SHP77 treated with DMSO at 0.1 percent for 48 hours (cell line): ENCODE measurements at regions not wholly inside any gene's neighbourhood (a gene's known extent, or its start where the extent isn't known, plus 50 kb on each side); places are given as distances from the start of the nearest gene placed in this dataset.

Experiments used
- DNase-seq: peaks from one replicate; lab custom pipeline; 2025; lab: John Stamatoyannopoulos, UW

DNA sequence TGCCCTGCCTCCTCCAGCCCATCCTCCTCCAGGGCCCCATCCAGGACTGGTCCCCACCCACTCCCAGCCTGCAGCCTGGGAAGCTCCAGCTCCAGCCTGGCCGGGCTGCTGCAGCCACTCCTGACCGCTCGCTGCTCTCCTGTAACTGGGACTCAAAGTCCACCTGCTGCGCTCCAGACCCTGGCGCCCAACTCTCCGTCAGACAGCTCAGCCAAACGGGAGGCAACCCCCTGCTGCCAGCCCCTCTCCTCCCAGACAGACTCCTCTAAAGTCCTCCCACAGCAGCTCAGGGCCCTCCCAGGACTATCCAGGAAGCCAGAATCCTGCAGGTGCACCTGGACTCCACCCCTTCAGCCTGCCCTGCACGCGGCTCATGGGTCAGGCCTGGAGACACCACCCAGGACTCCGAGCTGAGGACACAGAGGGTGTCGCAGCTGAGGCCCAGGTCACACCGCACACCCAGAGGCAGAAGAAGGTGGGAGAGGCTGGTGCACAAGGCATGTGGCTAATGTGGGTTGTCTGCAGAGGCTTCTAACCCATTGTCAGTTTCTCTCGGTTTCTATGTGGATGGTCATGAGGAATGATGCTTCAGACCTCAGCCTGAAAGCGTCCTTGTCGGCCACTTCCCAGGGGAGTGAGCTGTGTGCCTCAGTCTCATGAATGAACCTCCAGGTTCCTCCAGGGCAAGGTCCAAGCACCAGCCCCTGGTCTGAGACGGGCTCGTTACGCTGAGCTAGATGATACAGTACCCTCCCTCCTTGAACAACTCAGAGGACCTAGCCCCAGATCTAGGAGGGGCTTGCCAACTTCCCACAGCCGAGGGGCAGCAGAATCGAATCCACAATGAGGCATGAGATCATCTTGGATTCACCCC lies 1514.8 kb downstream of the TBC1D22A start:
- no peak for DNase-seq

DNA sequence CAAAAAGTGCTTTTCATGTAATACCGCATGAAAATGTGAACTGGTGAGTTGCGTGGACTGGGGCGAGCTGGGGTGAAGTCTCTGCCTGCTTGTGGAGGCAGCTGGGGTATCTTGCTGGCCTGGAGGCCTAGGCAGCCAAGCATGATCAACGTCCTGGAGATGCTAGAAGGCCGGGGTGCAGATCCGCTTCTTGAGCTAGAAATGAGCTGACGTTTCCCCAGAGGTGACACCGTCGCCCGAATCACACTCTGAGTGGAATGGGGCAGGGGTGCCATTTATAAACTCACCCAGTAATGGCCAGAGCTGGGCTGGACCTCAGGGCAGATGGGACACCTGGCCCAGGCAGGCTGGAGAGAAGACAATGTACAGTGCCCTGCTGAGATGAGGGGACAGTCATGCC lies 1513.0 kb downstream of the TBC1D22A start:
- DNase-seq = no peak

DNA sequence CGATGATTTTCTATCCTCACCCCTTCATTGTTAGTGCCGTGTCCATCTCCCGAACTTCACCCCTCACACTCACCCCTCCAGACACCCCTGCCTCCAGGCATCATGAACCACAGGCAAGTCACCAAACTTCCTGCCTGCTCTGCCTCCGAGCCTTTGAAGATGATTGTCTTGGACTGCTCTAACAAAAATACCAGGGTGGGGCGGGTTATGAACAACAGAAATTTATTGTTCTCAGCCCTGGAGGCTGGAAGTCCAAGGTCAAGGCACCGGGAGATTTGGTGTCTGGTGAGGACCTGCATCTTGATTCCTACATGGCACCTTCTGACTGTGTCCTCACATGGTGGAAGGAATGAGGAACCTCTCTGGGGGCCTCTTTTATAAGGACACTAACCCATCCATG lies 1508.3 kb downstream of the TBC1D22A start:
- DNase-seq = no peak

DNA sequence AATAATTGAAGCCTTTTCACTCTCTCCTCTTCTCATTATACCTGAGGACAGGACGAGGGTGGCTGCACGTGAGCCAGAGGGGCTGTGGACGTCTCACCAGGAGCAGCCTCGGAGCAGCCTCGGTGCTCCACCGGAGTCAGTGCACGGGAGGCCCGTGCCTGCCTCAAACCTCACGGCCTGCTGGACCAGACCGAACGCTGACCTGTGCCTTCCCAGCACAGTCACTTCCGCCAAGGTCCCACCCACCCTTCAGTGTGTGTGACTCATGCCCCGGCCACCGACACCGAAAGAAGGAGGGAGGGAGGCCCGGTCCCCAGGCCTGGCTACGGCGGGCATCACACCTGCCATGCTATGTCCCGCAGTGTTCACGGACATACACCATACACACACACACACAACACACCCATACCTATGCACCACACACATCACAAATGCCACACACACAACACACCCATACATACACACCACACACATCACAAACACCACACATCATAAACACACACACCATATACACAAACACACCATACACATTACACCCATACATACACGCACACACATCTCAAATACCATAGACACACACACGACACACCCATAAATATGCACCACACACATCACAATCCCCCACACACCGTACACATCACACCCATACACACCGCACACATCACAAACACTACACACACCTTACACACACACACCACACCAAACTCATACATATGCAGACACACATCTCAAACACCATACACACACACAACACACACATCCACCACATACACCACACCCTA lies 1506.5 kb downstream of the TBC1D22A start:
- no peak for DNase-seq

DNA sequence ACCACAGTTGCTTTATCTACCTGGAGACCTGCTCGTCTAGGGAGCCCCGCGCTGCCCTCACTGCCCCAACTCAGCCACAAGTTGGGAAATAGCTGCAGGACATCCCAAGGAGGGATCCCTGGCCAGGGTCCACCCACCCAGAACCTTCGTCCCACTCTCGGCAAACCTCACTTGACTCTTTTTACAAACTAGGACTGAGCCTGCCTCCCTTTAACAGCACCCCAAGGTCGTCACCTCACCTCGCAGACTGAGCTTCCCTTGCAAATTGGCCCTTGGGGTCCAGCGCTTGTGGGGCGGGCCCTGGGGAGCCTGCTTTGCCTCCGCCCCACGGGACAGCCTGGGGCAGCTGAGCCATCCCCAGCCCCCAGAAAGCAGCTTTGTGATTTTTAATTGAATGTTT lies 1505.8 kb downstream of the TBC1D22A start:
- DNase-seq = no peak

DNA sequence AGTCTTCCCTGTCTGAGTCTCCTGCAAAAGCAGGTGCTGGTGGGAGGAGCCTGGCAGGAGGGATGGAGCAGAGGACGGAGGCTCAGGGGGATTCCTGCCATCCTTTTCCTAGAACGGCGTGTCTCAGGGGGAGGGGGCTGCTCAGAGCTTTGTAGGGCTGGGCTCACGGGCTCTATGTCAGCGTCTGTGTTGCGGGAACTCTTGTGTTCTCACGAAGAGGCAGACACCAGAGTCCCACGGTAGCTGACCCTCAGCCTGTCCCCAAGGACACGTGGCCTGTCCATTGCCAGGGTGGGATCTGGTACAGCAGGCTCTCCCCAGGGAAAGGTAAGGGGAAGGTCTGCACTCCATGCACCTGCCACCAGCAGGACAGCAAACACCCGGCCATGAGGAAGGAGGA lies 1505.2 kb downstream of the TBC1D22A start:
- DNase-seq = no peak

DNA sequence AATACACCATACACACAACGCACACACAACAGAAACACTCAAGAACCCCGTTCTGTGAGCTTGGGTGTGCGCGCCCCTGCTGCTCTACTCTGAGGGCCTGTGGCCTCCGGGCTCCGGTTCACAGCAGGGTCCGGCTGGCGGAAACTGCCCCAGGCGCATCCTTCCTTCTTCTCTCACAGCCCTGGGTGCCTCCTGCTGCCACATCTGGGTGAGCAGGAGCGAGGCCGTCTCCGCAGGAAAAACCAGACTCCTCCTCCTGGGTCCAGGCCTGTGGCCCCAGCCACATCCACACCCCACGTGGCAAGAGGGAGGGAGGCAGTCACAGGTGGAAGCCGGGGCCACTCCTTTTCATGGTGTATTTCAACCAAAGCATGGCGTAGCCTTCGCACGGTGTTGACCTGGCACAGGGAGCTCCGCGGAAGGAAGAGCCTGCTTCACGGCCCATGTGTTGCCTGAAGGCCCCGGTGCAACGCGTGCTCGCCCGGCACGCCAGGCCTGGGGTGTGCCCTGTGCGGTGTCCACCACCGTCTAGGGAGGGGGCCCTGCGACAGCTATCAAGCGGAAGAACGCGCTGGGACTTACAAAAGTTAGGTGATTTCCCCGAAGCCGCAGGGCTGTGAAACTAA lies 1502.7 kb downstream of the TBC1D22A start:
- DNase-seq = no peak

DNA sequence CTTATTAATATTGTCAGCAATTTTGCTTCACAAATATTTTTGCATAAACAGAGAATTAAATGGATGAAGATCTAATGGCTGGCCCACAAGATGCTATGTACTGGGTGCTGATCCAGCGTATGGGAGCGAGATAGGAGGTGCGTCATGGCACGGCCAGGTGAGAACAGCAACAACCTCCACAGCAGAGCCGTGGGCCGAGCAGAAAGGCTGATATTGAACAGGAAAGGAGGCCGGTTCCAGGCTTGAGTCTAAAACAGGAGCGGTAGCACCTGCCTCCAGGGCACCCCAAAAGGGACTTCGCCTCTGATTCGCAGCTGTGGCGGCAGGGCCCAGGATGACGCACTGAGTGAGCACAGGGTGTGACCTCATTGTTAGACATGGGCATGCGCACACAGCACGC lies 1502.1 kb downstream of the TBC1D22A start:
- DNase-seq = no peak

DNA sequence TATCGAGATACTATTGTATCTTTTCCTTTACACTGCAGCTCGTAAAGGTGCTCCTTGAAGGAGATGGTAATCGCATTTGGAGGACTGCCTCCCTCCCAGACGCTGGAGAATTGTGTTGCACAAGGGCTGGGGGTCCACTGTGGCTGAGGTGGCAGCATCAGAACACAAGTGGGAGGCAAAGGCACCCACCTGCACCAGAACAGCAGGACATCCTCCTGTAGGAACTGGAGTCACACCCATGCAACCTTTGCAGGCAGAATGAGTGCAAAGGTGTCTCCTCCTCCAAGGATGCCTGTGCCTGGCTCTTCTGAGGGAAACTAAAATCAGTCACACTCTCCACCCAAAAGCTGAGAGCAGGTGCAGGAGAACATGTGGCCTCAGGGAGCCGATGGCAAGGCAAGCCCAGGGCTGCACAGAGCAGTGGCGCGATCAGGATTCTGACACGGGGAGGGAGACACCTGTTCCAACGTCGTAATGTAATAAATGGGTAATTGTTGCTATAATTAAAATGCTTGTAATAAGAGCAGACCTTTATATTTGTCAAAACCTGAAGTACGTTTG lies 1501.4 kb downstream of the TBC1D22A start:
- no peak for DNase-seq

DNA sequence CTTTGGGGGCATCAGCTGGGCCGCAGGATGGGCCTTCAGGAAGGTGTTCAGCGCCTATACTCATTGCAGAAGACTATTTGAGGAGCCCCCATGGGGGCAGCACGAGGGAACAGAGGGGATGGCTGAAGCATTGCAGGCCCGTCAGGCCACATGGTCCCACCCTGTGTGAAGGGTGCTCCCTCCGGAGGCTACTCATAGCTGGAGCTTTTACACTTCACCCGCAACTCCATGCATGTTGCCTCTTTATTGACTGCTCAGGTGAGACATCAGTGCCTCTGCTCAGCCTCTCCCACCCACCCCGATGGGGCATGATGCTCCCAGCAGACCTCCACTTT lies 1500.9 kb downstream of the TBC1D22A start:
- DNase-seq = no peak

DNA sequence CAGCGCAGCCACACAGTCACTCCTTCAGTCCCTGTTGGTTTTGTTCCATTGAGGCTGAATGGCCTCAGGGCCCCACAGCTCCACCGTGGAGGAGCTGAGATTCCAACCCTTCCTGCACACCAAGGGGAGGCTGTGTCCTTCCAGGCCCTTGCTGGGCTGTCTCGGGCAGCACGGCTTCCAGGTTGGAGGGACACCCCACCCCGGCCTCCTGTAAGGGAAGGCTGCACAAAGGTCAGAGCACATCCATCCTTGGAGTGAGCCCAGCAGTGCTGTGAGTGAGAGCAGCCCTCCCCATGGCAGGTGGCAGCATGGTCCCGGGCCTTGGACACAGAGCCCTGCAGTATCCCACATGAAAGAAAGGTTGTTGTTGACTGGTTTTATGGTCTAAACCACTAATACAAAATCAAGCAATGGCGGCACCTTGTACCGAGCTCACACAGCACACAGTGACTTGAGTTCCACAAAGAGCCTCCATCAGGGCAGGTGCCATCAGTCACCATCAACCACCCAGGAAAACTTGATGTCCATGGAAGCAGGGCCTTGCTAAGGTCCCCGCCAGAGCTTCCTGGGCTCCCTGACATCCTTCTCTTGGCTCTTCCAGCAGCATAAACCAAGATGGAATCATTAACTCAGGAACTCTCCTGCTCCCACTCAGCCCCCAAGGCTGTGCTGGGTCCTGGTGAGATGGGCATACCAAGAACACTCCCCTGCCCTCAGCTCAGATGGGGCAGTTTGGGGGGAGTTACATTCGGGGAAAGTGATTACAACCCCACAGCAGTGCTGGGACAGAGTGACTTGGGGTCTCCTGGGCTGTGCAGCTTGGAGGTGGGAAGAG lies 1500.4 kb downstream of the TBC1D22A start:
- no peak for DNase-seq

DNA sequence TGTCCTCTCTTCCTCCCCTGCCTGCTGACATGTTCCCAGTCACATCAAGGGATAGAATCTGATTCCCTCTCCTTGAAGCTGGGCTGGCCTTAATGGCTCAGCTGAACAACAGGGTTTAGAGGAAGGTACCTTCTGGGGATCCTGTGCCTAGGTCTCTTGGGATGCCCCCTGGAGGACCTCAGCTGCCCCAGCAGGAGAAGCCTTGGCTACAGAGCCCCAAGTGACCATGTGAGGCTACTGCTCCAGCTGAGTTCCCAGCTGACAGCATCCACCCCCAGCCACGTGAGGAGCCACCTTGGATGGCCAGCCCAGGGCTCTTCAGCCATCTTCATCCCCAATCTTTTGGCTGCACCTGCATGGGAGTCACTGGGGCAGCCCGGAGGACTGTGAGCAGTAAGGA lies 1499.3 kb downstream of the TBC1D22A start:
- no peak for DNase-seq

DNA sequence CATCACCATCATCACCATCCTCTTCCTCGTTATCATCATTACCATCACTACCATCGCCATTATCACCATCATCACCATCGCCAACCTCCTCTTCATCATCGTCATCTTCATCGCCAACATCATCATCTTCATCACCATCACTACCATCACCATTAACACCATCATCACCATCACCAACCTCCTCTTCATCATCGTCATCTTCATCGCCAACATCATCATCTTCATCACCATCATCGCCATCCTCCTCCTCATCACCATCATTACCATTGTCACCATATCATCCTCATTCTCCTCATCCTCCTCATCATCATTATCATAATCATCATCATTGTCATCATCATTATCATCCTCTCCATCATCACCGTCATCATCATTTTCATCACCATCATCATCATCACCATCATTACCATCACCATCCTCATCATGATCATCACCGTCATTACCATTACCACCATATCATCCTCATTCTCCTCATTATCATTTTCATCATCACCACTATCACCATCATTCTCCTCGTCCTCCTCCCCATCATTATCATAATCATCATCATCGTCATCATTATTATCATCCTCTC lies 1498.7 kb downstream of the TBC1D22A start:
- DNase-seq = no peak

DNA sequence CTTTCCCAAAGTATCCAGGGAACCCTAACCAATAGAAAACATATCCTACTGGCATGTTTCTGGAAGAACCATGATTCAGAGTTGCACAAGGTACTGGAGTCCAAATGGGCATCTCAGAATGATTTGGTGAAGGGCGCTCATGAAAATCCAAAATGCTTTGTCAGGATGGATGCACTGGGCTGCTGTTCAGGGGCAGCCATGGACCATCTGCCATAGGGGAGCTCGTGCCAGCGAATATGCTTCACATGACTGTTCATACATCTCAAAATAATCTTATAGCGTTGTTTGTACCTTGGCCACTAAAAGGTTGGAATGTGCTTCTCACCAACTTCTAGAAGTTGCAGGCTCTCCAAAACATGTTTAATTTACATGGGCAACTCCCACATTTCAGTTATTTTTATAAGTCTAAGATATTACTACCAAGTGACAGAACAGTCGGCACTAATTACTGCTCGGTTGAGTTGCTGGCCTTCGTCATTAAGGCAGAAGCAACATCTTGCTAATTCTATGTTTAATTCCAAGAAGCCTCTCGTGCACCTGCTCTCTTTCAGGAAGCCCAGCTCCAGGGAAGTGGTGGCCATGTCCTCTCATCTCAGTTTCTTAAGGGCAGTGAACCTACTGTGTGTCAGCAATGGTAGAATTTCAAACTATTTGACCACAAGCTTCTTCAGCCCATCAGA lies 1497.7 kb downstream of the TBC1D22A start:
- DNase-seq = no peak

DNA sequence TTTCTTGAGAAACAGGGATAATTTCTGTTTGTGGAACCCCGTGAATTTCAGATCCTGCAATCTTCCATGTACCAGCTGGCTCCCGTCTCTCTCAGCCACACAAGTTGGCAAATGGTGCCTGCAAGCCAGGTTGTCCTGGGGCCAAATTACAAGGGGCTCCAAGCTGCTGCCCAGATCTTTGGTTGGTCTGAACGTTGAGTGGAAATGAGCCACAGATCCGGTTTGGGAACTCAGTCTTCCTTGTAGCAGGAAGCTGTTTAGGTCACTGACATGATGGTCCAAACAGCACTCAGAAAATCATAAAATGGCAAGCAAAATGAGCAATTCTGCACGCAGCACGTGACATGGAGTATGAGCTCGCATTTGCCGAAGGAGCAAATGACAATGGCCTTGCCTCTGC lies 1496.4 kb downstream of the TBC1D22A start:
- no peak for DNase-seq

DNA sequence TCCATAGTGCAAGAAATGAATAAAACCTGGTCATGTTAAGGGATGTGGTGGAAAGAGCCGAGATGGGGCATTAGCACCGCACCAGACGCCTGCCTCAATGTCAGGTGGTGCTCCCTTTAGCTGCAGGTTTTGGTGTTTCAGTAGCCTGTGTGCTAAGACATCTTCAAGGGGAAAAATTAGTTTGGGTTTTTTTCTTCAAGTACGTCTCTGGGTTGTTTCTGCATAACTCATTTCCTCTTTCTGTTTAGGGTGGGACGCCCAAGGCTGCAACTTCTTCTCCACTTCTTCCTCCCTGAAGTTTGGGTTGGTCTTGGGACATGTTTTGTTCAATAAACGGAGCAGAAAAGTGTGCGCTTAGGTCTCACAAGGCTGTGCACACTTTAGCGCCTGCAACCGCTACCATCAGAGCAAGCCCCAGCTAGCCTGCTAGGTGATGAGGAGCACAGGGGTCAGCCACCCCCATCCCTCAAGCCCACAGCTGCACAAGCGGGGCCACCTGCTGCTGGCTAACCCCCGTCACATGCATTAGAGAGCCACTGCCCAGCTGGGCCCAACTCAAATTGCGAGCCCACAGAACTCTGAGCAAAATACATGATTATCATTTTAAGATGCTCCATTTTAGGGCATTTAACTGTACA lies 1495.7 kb downstream of the TBC1D22A start:
- no peak for DNase-seq

DNA sequence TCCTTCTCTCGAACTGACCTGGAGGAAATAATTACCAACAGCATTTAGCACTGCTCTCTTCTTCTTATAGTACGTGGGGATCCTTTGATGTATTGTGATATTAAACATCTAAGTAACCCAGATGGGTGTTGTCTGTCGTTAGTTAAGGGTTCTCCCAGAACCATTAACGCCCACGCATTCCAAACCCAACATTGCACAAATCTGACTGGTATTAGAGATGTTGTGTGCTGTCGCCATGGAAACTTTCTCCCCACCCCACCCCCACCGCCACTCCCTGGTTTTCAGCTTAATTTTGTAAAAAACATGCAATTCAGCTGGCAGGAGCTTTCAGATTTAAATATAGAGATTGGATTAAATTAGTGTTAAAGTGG lies 1495.2 kb downstream of the TBC1D22A start:
- no peak for DNase-seq

DNA sequence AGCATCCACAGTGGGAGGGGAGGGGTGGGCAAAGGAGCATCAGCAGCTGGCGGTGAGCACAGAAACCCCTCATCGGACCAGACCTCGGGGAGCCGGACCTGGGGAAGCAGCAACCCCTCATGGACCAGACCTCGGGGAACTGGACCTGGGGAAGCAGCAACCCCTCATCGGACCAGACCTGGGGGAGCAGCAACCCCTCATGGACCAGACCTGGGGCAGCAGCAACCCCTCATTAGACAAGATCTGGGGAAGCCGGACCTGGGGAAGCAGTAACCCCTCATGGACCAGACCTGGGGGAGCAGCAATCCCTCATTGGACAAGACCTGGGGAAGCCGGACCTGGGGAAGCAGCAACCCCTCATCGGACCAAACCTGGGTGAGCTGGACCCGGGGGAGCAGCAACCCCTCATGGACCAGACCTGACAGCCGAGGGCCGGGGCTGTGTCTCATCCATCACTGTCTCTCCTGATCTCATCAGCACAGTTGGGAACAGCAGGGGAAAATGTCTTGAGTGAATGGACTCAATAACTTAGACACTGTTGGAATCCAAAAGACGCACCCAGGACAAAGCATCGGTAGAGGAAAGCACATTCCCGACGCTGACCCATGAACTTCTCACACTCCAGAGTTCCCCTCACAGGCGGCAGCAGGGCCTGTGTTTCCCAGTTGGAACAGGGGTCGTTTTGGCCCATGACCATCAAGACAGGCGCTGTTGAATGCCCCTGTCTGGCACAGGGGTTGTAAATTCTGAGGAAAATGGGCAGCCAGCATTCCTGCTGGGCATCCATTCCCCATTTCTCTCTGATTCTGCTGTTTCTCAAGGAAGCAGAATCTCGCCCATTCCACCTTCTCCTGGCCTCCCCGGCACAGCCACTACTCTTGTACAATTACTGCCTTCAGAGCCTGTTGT lies 1494.6 kb downstream of the TBC1D22A start:
- no peak for DNase-seq

DNA sequence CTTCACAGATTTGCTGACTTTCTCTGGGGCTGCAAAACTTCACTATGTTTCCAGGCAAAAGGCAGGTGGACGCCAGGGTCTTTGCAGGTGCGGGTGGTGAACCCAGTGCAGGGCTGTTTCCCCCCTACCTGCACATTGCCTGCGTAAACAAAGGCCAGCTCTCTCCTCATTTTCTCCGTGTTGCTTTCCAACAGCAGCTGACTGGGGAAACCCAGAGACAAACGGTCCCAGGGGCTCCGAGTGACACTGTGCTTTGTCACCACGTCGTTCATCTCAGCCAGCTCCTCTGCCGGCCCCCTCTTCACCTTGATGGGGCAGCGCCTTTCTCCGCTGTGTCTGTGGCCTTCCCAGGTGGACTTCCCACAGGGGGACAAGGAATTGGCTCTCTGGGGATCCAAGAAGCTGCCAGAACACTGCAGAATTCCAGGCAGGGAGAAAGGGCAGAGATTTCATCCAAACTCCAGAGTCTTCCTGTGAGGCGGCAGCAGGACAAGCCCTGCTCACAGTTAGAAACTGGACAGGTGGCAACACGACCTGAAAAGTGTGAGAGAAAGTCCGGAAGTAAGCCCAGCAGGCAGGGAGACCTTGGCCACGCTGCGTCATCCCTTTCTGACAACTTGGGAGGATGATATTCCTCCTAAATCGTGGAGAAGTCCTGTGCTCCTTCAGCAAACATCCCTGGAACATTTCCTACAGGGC lies 1493.7 kb downstream of the TBC1D22A start:
- DNase-seq = no peak
